Hippocampal formation (tissue), 2 donors: ENCODE measurements at regions not wholly inside any gene's neighbourhood (a gene's known extent, or its start where the extent isn't known, plus 50 kb on each side); places are given as distances from the start of the nearest gene placed in this dataset.
"Not testable (repeated sequence)": the region's sequence is repeated elsewhere in the genome, so short reads cannot be mapped to it uniquely, and the experiment has no call there.

Experiments used
- DNase-seq, 2 donors: peaks; one replicate each; lab custom pipeline; 2025; lab: John Stamatoyannopoulos, UW

GRCh38 chr5:90056911-90057705 lies 352.4 kb downstream of the CETN3 start:
- no peak for DNase-seq

DNA sequence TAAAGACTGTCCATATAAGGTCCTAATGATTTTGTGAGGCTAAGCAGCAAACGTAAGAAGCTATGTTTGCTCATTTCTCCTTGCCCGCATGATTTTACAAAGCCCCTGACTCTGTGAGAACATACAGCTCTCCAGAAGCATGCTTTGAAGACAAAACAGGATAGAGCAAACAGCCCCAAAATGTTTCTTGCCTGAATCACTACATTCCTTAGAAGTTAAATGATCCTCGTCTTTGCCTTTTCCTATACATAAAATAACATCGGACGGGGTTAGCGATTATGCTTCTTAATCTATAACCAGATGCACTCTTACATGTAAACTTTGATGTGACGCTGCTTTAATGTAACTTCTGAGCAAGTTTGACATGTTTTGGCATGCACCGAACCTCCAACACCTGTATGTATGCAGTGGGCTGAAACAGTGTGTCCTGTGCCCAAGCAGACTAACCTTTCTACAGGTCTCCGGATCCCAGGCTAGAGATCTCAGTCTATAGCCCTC lies 353.7 kb downstream of the CETN3 start:
- DNase-seq = no peak

DNA sequence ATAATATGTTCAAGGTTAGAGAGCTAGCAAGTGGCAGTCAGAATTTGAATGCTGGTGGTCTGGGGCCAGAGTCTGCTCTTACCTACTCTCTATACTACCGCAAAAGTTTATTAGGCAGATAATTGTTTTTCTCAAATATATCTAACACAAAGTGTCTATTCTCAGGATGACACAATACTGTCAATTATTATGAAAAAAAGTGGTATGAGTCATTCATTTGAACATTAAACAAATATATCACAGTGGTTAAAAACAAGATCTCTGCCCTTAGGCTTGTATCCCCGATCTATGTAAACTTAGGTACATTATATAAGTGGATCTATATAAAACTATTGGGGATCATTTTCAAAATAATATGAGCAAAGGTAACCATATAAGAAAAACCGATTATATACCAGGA lies 354.9 kb downstream of the CETN3 start:
- DNase-seq = no peak

DNA sequence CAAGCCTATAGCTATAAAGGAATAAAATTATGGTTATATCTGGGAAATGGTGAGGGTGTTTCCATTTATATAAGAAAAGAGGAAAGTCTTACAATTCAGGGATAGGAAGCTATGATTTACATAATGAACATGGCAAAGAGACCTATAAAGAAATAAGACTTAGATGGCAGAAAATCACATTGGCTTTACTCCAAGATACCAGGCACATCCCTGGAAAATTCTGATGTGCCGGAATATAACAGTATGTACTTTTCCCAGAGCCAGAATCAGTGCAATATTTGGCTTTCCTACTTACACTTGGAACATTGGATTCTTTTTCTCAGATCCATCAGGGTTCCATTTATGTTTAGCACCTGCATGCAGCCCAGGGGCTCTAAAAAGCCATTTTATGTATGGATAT lies 357.8 kb downstream of the CETN3 start:
- no peak for DNase-seq

DNA sequence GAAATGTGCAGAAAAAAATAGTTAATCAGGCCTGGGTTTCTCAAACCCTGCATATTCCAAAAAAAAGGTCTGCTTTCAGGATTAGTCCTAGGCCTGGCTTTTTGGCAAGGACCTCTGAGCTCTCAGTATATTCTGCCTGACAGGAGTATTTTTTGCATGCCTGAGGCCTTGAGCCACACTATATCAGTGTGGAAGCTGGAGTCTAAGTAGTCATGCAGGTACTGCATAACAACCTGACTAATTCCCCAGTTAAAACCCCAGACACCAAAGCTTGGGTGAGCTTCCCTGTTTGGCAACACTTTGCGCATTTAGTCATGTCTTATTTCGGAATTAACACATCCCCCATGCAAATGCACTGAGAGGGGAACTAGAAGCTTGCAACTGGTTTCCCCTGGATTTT lies 359.5 kb downstream of the CETN3 start:
- no peak for DNase-seq

GRCh38 chr5:90047113-90047512 lies 362.4 kb downstream of the CETN3 start:
- DNase-seq = no peak

DNA sequence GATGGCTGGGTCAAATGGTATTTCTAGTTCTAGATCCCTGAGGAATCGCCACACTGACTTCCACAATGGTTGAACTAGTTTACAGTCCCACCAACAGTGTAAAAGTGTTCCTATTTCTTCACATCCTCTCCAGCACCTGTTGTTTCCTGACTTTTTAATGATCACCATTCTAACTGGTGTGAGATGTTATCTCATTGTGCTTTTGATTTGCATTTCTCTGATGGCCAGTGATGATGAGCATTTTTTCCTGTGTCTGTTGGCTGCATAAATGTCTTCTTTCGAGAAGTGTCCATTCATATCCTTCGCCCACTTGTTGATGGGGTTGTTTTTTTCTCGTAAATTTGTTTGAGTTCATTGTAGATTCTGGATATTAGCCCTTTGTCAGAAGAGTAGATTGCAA lies 369.5 kb downstream of the CETN3 start:
- not testable (repeated sequence) for DNase-seq

DNA sequence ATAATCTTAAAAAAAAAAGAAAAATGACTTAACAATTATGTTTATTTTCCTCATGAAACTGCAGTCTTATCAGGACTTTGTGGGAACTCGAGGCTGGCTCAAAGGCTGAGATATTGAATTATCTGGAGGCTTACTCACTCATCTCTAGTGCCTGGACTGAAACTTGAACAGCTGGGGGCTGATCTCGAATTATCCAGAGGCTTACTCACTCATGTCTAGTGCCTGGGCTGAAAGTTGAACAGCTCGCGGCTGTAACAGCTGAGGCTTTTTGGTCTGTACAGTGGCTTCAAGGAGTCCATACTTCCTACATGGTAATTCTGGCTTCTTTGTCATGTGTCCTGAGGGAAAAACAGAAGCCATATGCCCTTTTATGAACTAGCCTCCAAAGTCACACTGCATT lies 371.9 kb downstream of the CETN3 start:
- DNase-seq = no peak

- DNase-seq = no peak
Observed at GRCh38 chr5:90022711-90023053, 386.9 kb downstream of the CETN3 start.

- DNase-seq = no peak
Observed at GRCh38 chr5:90022002-90022710, 387.4 kb downstream of the CETN3 start.

DNA sequence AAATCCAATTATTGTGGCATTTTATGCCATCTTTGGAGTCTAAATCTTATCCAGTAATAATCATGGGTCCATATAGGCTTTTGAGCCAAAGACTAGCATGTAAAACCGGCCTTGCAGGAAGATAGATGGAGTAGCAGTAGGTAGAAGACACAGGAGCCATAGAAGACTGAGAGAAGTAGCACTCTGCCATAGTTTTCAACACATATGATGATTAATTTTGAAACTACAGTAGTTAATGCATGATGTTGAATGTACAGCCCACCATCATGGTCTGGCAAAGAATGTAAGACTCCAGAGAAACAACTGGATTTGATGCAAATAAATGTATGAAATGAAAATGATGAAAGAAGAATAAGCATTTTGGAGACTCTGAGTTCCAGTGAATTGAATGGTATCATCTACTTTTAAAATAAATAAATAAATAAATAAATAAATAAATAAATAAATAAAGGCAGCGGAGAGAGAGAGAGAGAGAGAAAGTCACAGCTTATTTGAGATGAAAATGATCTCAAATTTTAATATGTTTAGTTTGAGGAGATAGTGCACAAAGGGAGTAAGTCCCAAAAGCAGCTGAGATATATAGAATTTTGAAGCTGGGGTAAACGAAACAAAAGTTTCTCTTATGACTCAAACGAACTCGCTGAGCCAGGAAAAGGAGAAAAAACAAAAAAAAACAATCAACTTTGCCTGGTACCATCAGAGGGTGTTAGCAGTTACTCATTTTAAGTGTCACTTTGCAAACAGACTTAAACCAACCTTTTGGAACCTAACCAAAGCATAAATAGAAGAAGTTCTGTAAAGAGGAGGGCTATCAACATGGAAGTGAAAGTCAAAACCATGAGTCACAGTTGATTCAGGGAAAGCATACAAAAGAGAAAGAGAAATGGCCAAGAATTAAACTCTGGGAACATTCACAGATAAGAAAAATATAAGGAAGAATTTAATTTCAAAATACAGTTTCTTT lies 388.7 kb downstream of the CETN3 start:
- peak in 1 of 2 donors; percentile 39 for DNase-seq

GRCh38 chr5:90017239-90017638 lies 392.3 kb downstream of the CETN3 start:
- DNase-seq = no peak

DNA sequence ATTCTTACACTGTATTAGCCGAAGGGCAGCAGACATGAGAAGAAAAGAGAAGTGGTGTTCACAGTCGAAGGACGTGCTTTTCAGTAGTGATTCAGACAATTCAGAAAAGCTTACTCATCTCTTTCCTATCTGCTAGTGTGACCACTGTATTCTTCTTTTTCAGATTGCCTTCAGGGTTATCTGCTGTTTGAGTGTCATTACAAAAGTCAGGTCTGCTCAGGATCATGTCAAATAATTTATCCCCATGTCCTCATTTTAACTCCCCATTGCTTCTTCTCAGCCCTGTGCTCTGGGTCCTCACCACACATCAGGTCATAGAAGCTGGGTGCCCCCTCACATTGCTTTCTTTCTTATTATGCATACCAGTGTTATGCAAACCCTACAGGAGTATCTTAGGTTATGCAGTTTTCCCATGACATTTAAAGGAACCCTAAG lies 394.0 kb downstream of the CETN3 start:
- DNase-seq = no peak

GRCh38 chr5:90014420-90014819 lies 395.1 kb downstream of the CETN3 start:
- DNase-seq = no peak

DNA sequence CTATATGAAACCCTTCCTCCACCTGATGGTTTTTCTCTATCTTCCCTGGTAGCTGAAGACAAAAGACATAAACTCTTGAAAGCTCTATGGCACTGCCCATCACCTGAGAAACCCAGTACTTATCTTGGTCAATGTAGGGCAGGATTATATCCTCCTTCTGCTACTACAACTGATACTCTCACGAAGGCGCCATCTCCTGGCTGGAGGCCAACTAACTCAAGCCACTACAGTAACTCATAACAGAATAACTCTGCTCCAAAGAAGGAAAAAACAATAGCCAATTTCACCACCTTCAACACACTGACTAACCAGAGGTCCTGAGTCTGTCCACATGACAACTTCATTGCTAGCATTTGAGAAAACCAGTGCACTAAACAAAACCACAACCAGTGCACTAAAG lies 409.2 kb downstream of the CETN3 start:
- DNase-seq = no peak

DNA sequence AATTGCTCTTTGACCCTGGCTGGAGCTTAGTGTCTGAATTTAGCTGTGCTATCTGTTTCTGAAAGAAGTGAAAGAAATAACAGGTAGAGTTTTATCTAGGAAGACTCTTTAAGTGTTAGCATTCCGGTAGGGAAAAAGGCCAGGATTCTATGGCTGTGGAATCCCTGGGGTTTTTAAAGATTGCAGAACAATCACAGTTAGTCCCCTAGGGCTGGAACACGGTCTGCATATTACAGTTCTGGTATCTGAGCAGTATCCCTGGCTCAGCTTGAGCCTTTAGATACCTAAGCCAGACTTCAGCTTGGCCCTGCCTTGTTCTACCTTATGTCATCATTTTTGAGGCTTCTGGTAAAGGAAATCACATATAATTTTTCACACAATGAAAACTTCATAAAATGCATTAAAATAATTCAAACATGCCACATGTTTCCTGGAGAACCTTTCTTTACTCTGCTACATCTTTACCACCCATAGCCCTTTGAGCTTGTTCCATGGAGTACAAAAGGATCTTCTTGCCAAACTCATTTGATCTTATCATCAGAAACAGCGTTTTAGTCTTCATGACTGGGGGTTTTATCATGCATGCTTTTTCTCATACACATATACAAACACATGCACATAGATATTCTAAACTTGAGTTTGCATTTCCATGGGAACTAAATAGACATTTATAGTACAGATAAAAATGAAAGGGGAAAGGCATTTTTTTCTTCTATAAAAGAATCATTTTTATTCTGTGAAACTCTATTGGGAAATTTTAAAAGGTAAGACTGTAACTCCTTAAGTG lies 410.8 kb downstream of the CETN3 start:
- DNase-seq = no peak

DNA sequence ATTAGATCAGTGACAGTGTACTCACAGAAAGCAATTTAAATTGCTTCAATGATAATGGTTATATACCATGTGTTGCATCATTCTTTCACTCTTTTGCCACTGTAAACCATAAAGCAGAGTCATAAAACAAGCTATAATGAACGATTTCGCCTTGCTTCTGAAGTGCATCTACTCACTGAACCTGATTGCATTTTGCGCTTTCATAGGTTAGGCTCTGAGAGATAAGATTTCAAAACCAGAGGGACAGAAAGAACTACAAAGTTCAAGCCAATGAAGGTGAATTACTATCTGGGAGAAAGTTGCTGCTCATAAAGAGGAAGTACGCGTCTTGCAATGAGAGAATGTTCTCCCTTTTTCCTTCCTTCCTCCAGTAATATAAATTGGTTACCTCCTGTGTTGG lies 412.7 kb downstream of the CETN3 start:
- DNase-seq = no peak

- DNase-seq = no peak
Observed at GRCh38 chr5:89996335-89996734, 413.2 kb downstream of the CETN3 start.

GRCh38 chr5:89994266-89994665 lies 415.3 kb downstream of the CETN3 start:
- no peak for DNase-seq

DNA sequence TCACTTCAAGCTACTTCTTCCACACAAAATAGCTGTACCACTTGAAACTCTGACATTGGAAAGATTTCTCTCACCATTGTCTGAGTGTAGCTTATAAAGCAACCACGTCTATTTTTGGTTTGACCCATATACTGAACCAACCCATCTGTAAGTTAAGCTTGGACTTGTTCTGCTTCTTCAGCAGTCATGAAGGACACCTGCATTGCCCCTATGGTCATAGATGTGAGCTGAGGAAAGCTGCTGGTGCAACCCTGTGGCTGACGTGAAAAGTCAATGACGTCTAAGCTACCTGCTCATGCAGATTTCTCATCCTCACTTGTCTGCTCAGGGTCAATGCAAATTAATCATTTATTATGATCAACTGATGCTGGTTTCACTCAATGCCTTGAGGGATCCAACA lies 417.4 kb downstream of the CETN3 start:
- no peak for DNase-seq

DNA sequence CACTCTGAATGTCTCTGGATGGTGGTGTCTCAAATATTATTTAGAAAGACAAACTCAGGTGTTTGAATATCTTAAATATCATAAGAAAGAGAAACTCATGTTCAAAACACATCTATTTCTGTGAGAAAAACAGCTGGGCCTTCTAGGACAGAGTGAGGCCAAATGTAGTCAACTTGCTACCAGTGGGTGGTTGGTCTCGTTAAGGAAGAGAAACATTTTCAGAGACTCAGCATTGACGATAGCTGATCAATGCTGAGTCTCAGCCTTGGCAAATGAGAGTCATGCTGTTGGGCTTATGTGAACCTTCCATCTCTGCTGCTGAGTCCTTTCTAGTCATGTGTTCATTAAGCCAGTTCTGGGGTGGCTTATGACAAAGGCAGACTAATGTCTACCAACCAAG lies 418.0 kb downstream of the CETN3 start:
- no peak for DNase-seq
